ENCODE measurements at regions not wholly inside any gene's neighbourhood (a gene's known extent, or its start where the extent isn't known, plus 50 kb on each side); places are given as distances from the start of the nearest gene placed in this dataset.

DNA sequence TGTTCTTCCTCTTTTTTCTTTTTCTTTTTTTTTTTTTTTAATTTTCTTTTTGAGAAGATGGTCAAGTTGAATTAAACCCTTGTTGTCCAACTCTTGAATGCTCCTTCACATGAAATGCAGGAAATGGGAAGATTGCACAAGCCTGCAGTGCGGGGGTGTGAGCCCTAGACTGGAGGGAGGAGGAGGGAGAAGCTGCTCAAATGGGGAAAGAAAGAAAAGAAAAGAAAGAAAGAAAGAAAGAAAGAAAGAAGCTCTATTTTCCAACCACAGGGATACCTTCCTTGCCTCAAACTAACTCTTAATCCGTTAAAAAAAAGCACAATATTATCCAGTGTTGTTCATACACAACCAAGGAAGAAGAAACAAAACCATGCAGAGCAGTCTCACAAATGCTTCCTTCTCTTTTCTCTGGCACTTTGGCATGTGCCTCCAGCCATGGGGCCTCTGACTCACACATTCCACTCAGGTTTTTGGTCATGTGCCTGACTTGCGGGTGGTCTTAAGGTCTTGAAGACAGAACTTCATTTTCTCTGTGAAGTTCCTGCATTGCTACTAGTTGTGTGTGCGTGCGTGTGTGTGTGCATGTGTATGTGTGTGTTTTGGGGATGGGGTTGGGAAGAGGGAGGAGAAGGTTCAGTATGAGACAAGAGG lies 276.1 kb downstream of the RPS6KC1 start:
- Histone ChIP-seq H3K79me2 (ENCODE audit: insufficient read depth, low read length) (no peaks in the 10 kb centered on the region), H3K27ac (ENCODE audit: low read depth, low read length) (peak overlapping the region; percentile 44), H3K4me1 (ENCODE audit: insufficient read depth, low read length) (peaks cover 19% of the 10 kb centered on the region), H3K4me2 (ENCODE audit: low read length) (peak overlapping the region; percentile 85), H3K4me3 (ENCODE audit: insufficient read depth, low read depth, low read length) (peak overlapping the region; percentile 21), H3K9me3 (ENCODE audit: insufficient read depth, low read depth, low read length) (no peaks in the 10 kb centered on the region), H3K9ac (ENCODE audit: low read length) (peak overlapping the region; percentile 60), H2AFZ (ENCODE audit: low read depth, low read length) (peak overlapping the region; percentile 29), H3K27me3 (ENCODE audit: insufficient read depth, low read length) (no peaks in the 10 kb centered on the region), H4K20me1 (ENCODE audit: insufficient read depth, low read length) (no peaks in the 10 kb centered on the region), H3K36me3 (ENCODE audit: insufficient read depth, low read length) (no peaks in the 10 kb centered on the region)
- Mint-ChIP-seq H3K36me3 (ENCODE audit: low read depth, unreplicated experiment) (no peaks in the 10 kb centered on the region), H3K9me3 (ENCODE audit: unreplicated experiment) (no peaks in the 10 kb centered on the region), H3K27me3 (ENCODE audit: low read depth, unreplicated experiment) (no peaks in the 10 kb centered on the region), H3K27ac (ENCODE audit: unreplicated experiment) (peak overlapping the region; percentile 83), H3K4me3 (ENCODE audit: unreplicated experiment) (peak overlapping the region; percentile 12), H3K4me1 (ENCODE audit: low read depth, unreplicated experiment) (peaks cover 14% of the 10 kb centered on the region)
- DNase-seq (ENCODE audit: low read depth) (peak; percentile 92), FAIRE-seq (peak; percentile 59)
- TF ChIP-seq, protein P1, sequence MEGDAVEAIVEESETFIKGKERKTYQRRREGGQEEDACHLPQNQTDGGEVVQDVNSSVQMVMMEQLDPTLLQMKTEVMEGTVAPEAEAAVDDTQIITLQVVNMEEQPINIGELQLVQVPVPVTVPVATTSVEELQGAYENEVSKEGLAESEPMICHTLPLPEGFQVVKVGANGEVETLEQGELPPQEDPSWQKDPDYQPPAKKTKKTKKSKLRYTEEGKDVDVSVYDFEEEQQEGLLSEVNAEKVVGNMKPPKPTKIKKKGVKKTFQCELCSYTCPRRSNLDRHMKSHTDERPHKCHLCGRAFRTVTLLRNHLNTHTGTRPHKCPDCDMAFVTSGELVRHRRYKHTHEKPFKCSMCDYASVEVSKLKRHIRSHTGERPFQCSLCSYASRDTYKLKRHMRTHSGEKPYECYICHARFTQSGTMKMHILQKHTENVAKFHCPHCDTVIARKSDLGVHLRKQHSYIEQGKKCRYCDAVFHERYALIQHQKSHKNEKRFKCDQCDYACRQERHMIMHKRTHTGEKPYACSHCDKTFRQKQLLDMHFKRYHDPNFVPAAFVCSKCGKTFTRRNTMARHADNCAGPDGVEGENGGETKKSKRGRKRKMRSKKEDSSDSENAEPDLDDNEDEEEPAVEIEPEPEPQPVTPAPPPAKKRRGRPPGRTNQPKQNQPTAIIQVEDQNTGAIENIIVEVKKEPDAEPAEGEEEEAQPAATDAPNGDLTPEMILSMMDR (IDR thresholded peaks at IDR 0.05; ENCODE audit: insufficient read depth, low read depth, low read length): no peak
- no peak for TF ChIP-seq EZH2 (IDR thresholded peaks at IDR 0.05; ENCODE audit: insufficient read depth, low read length)

DNA sequence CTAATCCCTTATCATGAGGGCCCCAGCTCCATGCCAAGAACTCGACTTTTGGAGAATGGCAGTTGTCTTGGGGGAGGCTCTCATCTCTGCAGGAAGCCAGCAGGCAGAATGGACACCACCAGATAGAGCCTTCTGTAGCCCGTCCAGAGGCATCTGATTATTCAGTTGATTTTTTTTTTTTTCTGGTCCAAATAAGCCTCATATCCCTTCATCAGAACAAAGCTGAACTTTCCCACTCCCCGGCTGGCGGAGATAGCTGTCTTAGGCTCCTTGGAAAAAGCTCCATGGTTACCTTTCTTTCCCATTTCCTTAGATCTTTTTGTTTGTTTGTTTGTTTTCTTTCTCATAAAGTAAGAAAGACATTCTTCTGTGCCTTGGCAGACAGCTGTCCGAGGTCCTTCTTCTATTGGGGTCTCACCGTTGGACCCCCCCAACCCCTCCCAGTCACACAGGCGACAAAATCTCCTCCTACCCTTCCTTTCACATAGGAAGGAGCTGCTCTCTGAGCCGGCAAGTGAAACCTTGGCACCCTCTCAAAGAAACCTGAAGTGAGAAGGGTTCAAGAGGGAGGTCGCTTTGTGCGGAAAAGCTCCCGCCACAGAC lies 278.5 kb downstream of the RPS6KC1 start:
- Histone ChIP-seq H3K36me3 (ENCODE audit: insufficient read depth, low read length) (no peaks in the 10 kb centered on the region), H3K4me3 (ENCODE audit: insufficient read depth, low read depth, low read length) (no peak overlapping the region), H3K4me1 (ENCODE audit: insufficient read depth, low read length) (peaks cover 19% of the 10 kb centered on the region), H3K79me2 (ENCODE audit: insufficient read depth, low read length) (no peaks in the 10 kb centered on the region), H3K27ac (ENCODE audit: low read depth, low read length) (no peak overlapping the region), H3K27me3 (ENCODE audit: insufficient read depth, low read length) (no peaks in the 10 kb centered on the region), H3K9ac (ENCODE audit: low read length) (no peak overlapping the region), H4K20me1 (ENCODE audit: insufficient read depth, low read length) (no peaks in the 10 kb centered on the region), H2AFZ (ENCODE audit: low read depth, low read length) (no peak overlapping the region), H3K4me2 (ENCODE audit: low read length) (no peak overlapping the region), H3K9me3 (ENCODE audit: insufficient read depth, low read depth, low read length) (no peaks in the 10 kb centered on the region)
- H3K27me3 Mint-ChIP-seq (ENCODE audit: low read depth, unreplicated experiment): no peaks in the 10 kb centered on the region
- FAIRE-seq (no peak), DNase-seq (ENCODE audit: low read depth) (no peak)
- no peaks in the 10 kb centered on the region for H3K36me3 Mint-ChIP-seq (ENCODE audit: low read depth, unreplicated experiment)
- H3K4me3 Mint-ChIP-seq (ENCODE audit: unreplicated experiment): no peak overlapping the region
- peaks cover 14% of the 10 kb centered on the region for H3K4me1 Mint-ChIP-seq (ENCODE audit: low read depth, unreplicated experiment)
- no peak overlapping the region for H3K27ac Mint-ChIP-seq (ENCODE audit: unreplicated experiment)
- TF ChIP-seq, protein P1 (IDR thresholded peaks at IDR 0.05; ENCODE audit: insufficient read depth, low read depth, low read length): no peak
- no peak for TF ChIP-seq EZH2 (IDR thresholded peaks at IDR 0.05; ENCODE audit: insufficient read depth, low read length)
- peaks cover 3% of the 10 kb centered on the region for H3K9me3 Mint-ChIP-seq (ENCODE audit: unreplicated experiment)

DNA sequence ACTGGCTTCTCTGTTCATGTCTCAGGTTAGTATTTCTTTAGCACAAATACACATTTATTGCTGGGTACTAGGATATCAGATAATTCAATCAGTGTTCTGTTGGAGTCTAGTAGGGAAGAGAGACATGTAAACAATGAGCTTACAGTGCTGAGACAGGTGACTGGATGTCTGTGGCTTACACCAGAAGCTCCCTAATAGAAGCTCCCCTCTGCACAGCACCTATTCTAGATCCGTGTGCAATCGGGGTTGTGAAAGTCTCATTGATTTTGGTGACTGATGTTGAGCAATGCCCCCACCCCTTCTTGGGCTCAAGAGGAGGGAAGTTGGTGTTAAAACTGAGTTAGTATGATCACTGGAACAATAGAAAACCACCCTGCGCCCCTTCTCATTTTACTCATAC lies 279.2 kb downstream of the RPS6KC1 start:
- H3K27me3 Mint-ChIP-seq (ENCODE audit: low read depth, unreplicated experiment): peaks cover under 1% of the 10 kb centered on the region
- no peak overlapping the region for H3K27ac Mint-ChIP-seq (ENCODE audit: unreplicated experiment)
- H3K27ac ChIP-seq (ENCODE audit: low read depth, low read length): no peak overlapping the region
- no peak overlapping the region for H3K4me3 Mint-ChIP-seq (ENCODE audit: unreplicated experiment)
- no peak overlapping the region for H3K4me3 ChIP-seq (ENCODE audit: insufficient read depth, low read depth, low read length)
- no peaks in the 10 kb centered on the region for H3K79me2 ChIP-seq (ENCODE audit: insufficient read depth, low read length)
- no peaks in the 10 kb centered on the region for H3K27me3 ChIP-seq (ENCODE audit: insufficient read depth, low read length)
- H3K4me2 ChIP-seq (ENCODE audit: low read length): no peak overlapping the region
- no peak for FAIRE-seq
- no peak overlapping the region for H2AFZ ChIP-seq (ENCODE audit: low read depth, low read length)
- H3K4me1 ChIP-seq (ENCODE audit: insufficient read depth, low read length): peaks cover 19% of the 10 kb centered on the region
- TF ChIP-seq, protein P1 (IDR thresholded peaks at IDR 0.05; ENCODE audit: insufficient read depth, low read depth, low read length): no peak
- TF ChIP-seq EZH2 (IDR thresholded peaks at IDR 0.05; ENCODE audit: insufficient read depth, low read length): no peak
- H4K20me1 ChIP-seq (ENCODE audit: insufficient read depth, low read length): no peaks in the 10 kb centered on the region
- H3K36me3 Mint-ChIP-seq (ENCODE audit: low read depth, unreplicated experiment): no peaks in the 10 kb centered on the region
- no peak overlapping the region for H3K9ac ChIP-seq (ENCODE audit: low read length)
- H3K9me3 ChIP-seq (ENCODE audit: insufficient read depth, low read depth, low read length): no peaks in the 10 kb centered on the region
- no peaks in the 10 kb centered on the region for H3K36me3 ChIP-seq (ENCODE audit: insufficient read depth, low read length)
- no peak for DNase-seq (ENCODE audit: low read depth)
- peaks cover 14% of the 10 kb centered on the region for H3K4me1 Mint-ChIP-seq (ENCODE audit: low read depth, unreplicated experiment)
- H3K9me3 Mint-ChIP-seq (ENCODE audit: unreplicated experiment): peaks cover 3% of the 10 kb centered on the region
